H1 (cell line): ENCODE measurements at regions not wholly inside any gene's neighbourhood (a gene's known extent, or its start where the extent isn't known, plus 50 kb on each side); places are given as distances from the start of the nearest gene placed in this dataset.

Source experiments
- CEBPB ChIP-seq: IDR thresholded peaks from 2 replicates; pipeline ENCODE4 v1.6.1; 2012; ENCODE audit warnings: low read depth, low read length
- CTCF ChIP-seq, 3 experiments: IDR thresholded peaks; 1 replicate in 2 of 3; 2 replicates in 1 of 3; pipeline versions ENCODE4 v1.5.1 to v1.6.1; 2011; ENCODE audit warnings: low read length in 3 of 3, mild to moderate bottlenecking in 3 of 3, inconsistent platforms in 2 of 3, low read depth in 1 of 3, moderate library complexity in 1 of 3; ENCODE audit not compliant: insufficient read depth in 1 of 3; ENCODE audit errors: control extremely low read depth in 1 of 3
- E2F6 ChIP-seq: IDR thresholded peaks from 2 replicates; pipeline ENCODE4 v1.6.1; 2012; ENCODE audit warnings: inconsistent platforms
- JUND ChIP-seq: IDR thresholded peaks from 2 replicates; pipeline ENCODE4 v1.6.1; 2011; ENCODE audit warnings: mild to moderate bottlenecking, improper control_type of control experiment, low read length
- NRF1 ChIP-seq: IDR thresholded peaks from 2 replicates; pipeline ENCODE4 v1.6.1; 2011; ENCODE audit warnings: mild to moderate bottlenecking, low read depth, low read length, improper control_type of control experiment
- PHF8 ChIP-seq: fragments of 200-600 bp; sonication (generic); conservative IDR thresholded peaks from 2 replicates; pipeline ENCODE4 v1.7.1; 2012; ENCODE audit warnings: low read depth, mild to moderate bottlenecking, inconsistent platforms, low read length, moderate library complexity
- POLR2A ChIP-seq, 2 experiments: IDR thresholded peaks; 1 replicate in 1 of 2; 2 replicates in 1 of 2; pipeline ENCODE4 v1.6.1; 2011; ENCODE audit warnings: low read depth in 2 of 2, low read length in 2 of 2, mild to moderate bottlenecking in 2 of 2; ENCODE audit errors: control extremely low read depth in 1 of 2
- SIN3A ChIP-seq, 2 experiments: IDR thresholded peaks in 1 of 2; conservative IDR thresholded peaks in 1 of 2; 2 replicates each; pipeline ENCODE4 v1.6.1; 2011 to 2012; ENCODE audit warnings: low read length in 2 of 2, improper control_type of control experiment in 1 of 2, low read depth in 1 of 2, mild to moderate bottlenecking in 1 of 2
- SRF ChIP-seq: IDR thresholded peaks from 2 replicates; pipeline ENCODE4 v1.6.1; 2011; ENCODE audit warnings: mild to moderate bottlenecking, low read depth, low read length, moderate library complexity

- TF ChIP-seq CTCF (IDR thresholded peaks at IDR 0.05; ENCODE audit: control extremely low read depth in 1 of 3, insufficient read depth in 1 of 3, low read depth in 1 of 3, low read length in 3 of 3) (no peak), POLR2A (IDR thresholded peaks at IDR 0.05; ENCODE audit: control extremely low read depth in 1 of 2, low read depth in 2 of 2, low read length in 2 of 2) (no peak), JUND (no peak), E2F6 (no peak), PHF8 (no peak), CEBPB (no peak), SIN3A (conservative IDR thresholded peaks at IDR 0.05 in 1 of 2, IDR thresholded peaks at IDR 0.05 in 1 of 2; ENCODE audit: low read depth in 1 of 2, low read length in 2 of 2) (no peak), SRF (no peak), NRF1 (no peak)
Measured at GRCh38 chr7:1365846-1366245, 93.4 kb downstream of the MICALL2 start.
